HepG2 (cell line): ENCODE measurements at regions not wholly inside any gene's neighbourhood (a gene's known extent, or its start where the extent isn't known, plus 50 kb on each side); places are given as distances from the start of the nearest gene placed in this dataset.

ENCODE experiments used
- ATAC-seq: fragments of 200-7000 bp; cut with Tn5 transposase; 3 replicates; pipeline ENCODE4 v1.9.1; 2020; ENCODE audit warnings: mild to moderate bottlenecking, moderate library complexity
- BruUV-seq: library from RNA; stranded (reverse); fragments of 400-500 nt; replicated peaks from 2 replicates; lab custom pipeline; 2021; lab: Mats Ljungman, UMichigan
- CTCF ChIA-PET: fragments of 300-600 bp; formaldehyde crosslinking; extraction: SDS; loops from one replicate; lab custom pipeline; 2021; ENCODE audit warnings: low total read pairs, inconsistent platforms, low intra/inter-chr PET ratio; lab: Yijun Ruan, JAX
- POLR2A ChIA-PET: fragments of 350-600 bp; sonication (Branson Sonifier 250); formaldehyde crosslinking; loops from one replicate; lab custom pipeline; 2020; ENCODE audit warnings: antibody characterized with exemption, inconsistent platforms; lab: Yijun Ruan, JAX
- DNase-seq: peaks from one replicate; pipeline ENCODE4 v3.0.0-alpha.2; 2015; ENCODE audit warnings: low spot score
- FAIRE-seq: peaks from 3 replicates; lab custom pipeline; 2011; peaks lifted over from hg19 to GRCh38; lab: Jason Lieb, UNC
- H2AFZ ChIP-seq: one replicate; pipeline ENCODE4 v1.6.1; 2011; ENCODE audit warnings: low read length, inconsistent platforms
- H3K27ac ChIP-seq: fragments of 300-600 bp; 3 replicates; pipeline ENCODE4 v1.8.0; 2011; ENCODE audit warnings: mixed run types, mild to moderate bottlenecking, mixed read lengths, low read length, inconsistent platforms; ENCODE audit not compliant: insufficient read depth; ENCODE audit errors: extremely low read length
- H3K27me3 ChIP-seq, 2 experiments: fragments of 200-600 bp in 1 of 2; 2 replicates in 1 of 2; 3 replicates in 1 of 2; pipeline versions ENCODE4 v1.6.0 to v1.8.0; 2011; ENCODE audit warnings: low read length in 2 of 2, mild to moderate bottlenecking in 2 of 2, moderate library complexity in 2 of 2, inconsistent platforms in 1 of 2; ENCODE audit not compliant: insufficient read depth in 2 of 2, control insufficient read depth in 1 of 2
- H3K36me3 ChIP-seq, 2 experiments: fragments of 200-600 bp in 1 of 2; replicated peaks in 1 of 2; 2 replicates in 1 of 2; 3 replicates in 1 of 2; pipeline versions ENCODE4 v1.5.1 to v1.8.0; 2011; ENCODE audit warnings: low read length in 2 of 2, inconsistent platforms in 1 of 2; ENCODE audit not compliant: insufficient read depth in 2 of 2, control insufficient read depth in 1 of 2
- H3K4me1 ChIP-seq: 2 replicates; pipeline ENCODE4 v1.5.1; 2012; ENCODE audit warnings: low read length, inconsistent platforms; ENCODE audit not compliant: insufficient read depth
- H3K4me2 ChIP-seq: 2 replicates; pipeline ENCODE4 v1.6.0; 2011; ENCODE audit warnings: low read depth, low read length, inconsistent platforms
- H3K4me3 ChIP-seq, 3 experiments: fragments of 200-600 bp in 1 of 3; sonication (generic), shearing (Covaris generic) in 1 of 3; replicated peaks in 1 of 3; 2 replicates each; pipeline ENCODE4 v1.5.1; 2011 to 2016; ENCODE audit warnings: low read length in 3 of 3, inconsistent platforms in 2 of 3, low read depth in 2 of 3, mild to moderate bottlenecking in 2 of 3, control low read depth in 1 of 3, mixed read lengths in 1 of 3; ENCODE audit not compliant: insufficient read depth in 1 of 3
- H3K79me2 ChIP-seq: one replicate; pipeline ENCODE4 v1.6.1; 2011; ENCODE audit warnings: low read length, inconsistent platforms; ENCODE audit not compliant: insufficient read depth
- H3K9ac ChIP-seq: 2 replicates; pipeline ENCODE4 v1.6.0; 2011; ENCODE audit warnings: mild to moderate bottlenecking, low read depth, low read length, inconsistent platforms; ENCODE audit not compliant: insufficient read depth
- H3K9me3 ChIP-seq: 2 replicates; pipeline ENCODE4 v1.5.1; 2012; ENCODE audit warnings: mild to moderate bottlenecking, low read length
- H4K20me1 ChIP-seq: 2 replicates; pipeline ENCODE4 v1.6.0; 2011; ENCODE audit warnings: inconsistent platforms, mild to moderate bottlenecking, low read length, moderate library complexity; ENCODE audit not compliant: insufficient read depth
- ADNP ChIP-seq: sonication (generic); formaldehyde crosslinking; IDR thresholded peaks from 2 replicates; pipeline ENCODE4 v1.4.0; 2020; ENCODE audit warnings: missing genetic modification reagents
- CREM ChIP-seq, 2 experiments: sonication (generic) in 1 of 2; formaldehyde crosslinking in 1 of 2; IDR thresholded peaks; 2 replicates each; pipeline versions ENCODE4 v1.4.0 to v1.6.1; 2016 to 2020; ENCODE audit warnings: antibody characterized with exemption in 1 of 2, mild to moderate bottlenecking in 1 of 2, missing genetic modification reagents in 1 of 2
- HDAC2 ChIP-seq: sonication (generic); formaldehyde crosslinking; IDR thresholded peaks from 2 replicates; pipeline ENCODE4 v1.4.0; 2020; ENCODE audit warnings: missing genetic modification reagents
- HMG20A ChIP-seq: IDR thresholded peaks from 2 replicates; pipeline ENCODE4 v1.6.1; 2016; ENCODE audit warnings: borderline replicate concordance
- KDM3A ChIP-seq: IDR thresholded peaks from 2 replicates; pipeline ENCODE4 v1.6.1; 2018; ENCODE audit warnings: low read depth, missing compliant biosample characterization
- MYC ChIP-seq: sonication (generic); formaldehyde crosslinking; IDR thresholded peaks from 2 replicates; pipeline ENCODE4 v1.9.0; 2021; ENCODE audit warnings: missing genetic modification reagents, borderline replicate concordance
- NKX3-1 ChIP-seq: sonication (generic); formaldehyde crosslinking; IDR thresholded peaks from 2 replicates; pipeline ENCODE4 v1.5.0; 2020; ENCODE audit warnings: missing genetic modification reagents
- NR3C1 ChIP-seq: sonication (generic); formaldehyde crosslinking; IDR thresholded peaks from 2 replicates; pipeline ENCODE4 v1.4.0; 2020; ENCODE audit warnings: missing genetic modification reagents
- TBX2 ChIP-seq: sonication (generic); formaldehyde crosslinking; IDR thresholded peaks from 2 replicates; pipeline ENCODE4 v1.5.0; 2020; ENCODE audit warnings: missing genetic modification reagents, mild to moderate bottlenecking, borderline replicate concordance
- XBP1 ChIP-seq: sonication (generic); formaldehyde crosslinking; IDR thresholded peaks from 2 replicates; pipeline ENCODE4 v1.5.0; 2020; ENCODE audit warnings: missing genetic modification reagents
- ZNF281 ChIP-seq: sonication (generic); formaldehyde crosslinking; IDR thresholded peaks from 2 replicates; pipeline ENCODE4 v1.4.0; 2020; ENCODE audit warnings: missing genetic modification reagents, borderline replicate concordance
- ZNF615 ChIP-seq: sonication (generic); formaldehyde crosslinking; IDR thresholded peaks from 2 replicates; pipeline ENCODE4 v1.5.0; 2020; ENCODE audit warnings: mild to moderate bottlenecking, missing genetic modification reagents, borderline replicate concordance
- ZNF619 ChIP-seq: sonication (generic); formaldehyde crosslinking; IDR thresholded peaks from 2 replicates; pipeline ENCODE4 v1.4.0; 2020; ENCODE audit warnings: mild to moderate bottlenecking, missing genetic modification reagents
- ZNF781 ChIP-seq: sonication (generic); formaldehyde crosslinking; IDR thresholded peaks from 2 replicates; pipeline ENCODE4 v1.5.1; 2020; ENCODE audit warnings: borderline replicate concordance, mild to moderate bottlenecking, missing genetic modification reagents; ENCODE audit errors: not compliant biosample characterization
- ZSCAN22 ChIP-seq: sonication (generic); formaldehyde crosslinking; IDR thresholded peaks from 2 replicates; pipeline ENCODE4 v1.4.0; 2020; ENCODE audit warnings: mild to moderate bottlenecking, missing genetic modification reagents
- WGBS: methylation state at CpG from one replicate; pipeline ENCODE4 v1.1.6; 2017; ENCODE audit warnings: low lambda C conversion rate; 5-methylcytosine and 5-hydroxymethylcytosine counted together
- in situ Hi-C: cut with HindIII; loops from 2 replicates; pipeline ENCODE4 v1.10.0; 2017; ENCODE audit warnings: low pct_unique_long_range_greater_than_20kb; ENCODE audit not compliant: extremely low pct_ligation_motif_present
- intact Hi-C: fragments of 100-400 bp; cut with micrococcal nuclease; formaldehyde crosslinking; loops from one replicate; pipeline ENCODE4 v1.10.0; 2022; ENCODE audit not compliant: unreplicated experiment

DNA sequence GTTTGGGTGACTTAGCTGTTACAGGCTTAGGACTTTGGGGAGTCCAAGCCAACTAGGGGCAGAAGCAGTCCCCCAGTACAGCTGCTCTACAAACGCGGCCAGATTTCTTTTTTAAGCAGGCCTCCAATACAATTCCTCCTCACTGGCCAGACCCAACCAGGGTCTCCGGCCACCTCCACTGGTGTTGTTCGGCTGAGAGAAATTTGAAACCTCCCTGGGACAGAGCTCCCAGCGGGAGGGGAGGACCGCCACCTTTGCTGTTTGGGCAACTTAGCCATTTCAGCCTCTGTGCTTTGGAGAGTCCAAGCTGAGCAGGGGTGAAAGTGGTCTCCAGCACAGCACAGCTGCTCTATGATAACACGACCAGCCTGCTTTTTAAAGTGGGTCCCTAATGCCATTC is 59.4 kb upstream of the KHDRBS2 start:
- no TSS peak for BruUV-seq
- CTCF ChIA-PET = no interaction called here
- Histone ChIP-seq H3K4me2 (no peak overlapping the region), H4K20me1 (no peaks in the 10 kb centered on the region), H3K36me3 (no peaks in the 10 kb centered on the region), H3K27me3 (no peaks in the 10 kb centered on the region), H3K9ac (no peak overlapping the region), H3K4me3 (no peak overlapping the region), H3K79me2 (no peaks in the 10 kb centered on the region), H3K27ac (no peak overlapping the region), H2AFZ (no peak overlapping the region), H3K9me3 (no peaks in the 10 kb centered on the region), H3K4me1 (no peaks in the 10 kb centered on the region)
- no peak for FAIRE-seq
- DNase-seq = no peak
- no peak for TF ChIP-seq HDAC2
- no peak for TF ChIP-seq ZNF281
- no peak for TF ChIP-seq XBP1 (CRISPR knock-in tag)
- TF ChIP-seq KDM3A (CRISPR knock-in tag) = no peak
- TF ChIP-seq ZNF615 (CRISPR knock-in tag) = no peak
- TF ChIP-seq HMG20A (CRISPR knock-in tag) = no peak
- no peak for TF ChIP-seq CREM (IDR thresholded peaks at IDR 0.05)
- no peak for TF ChIP-seq CREM (CRISPR knock-in tag; IDR thresholded peaks at IDR 0.05)
- TF ChIP-seq NR3C1 (CRISPR knock-in tag) = no peak
- TF ChIP-seq ZNF619 (CRISPR knock-in tag) = no peak
- TF ChIP-seq TBX2 (CRISPR knock-in tag) = no peak
- no peak for TF ChIP-seq NKX3-1 (CRISPR knock-in tag)
- no peak for TF ChIP-seq ZNF781
- TF ChIP-seq ZSCAN22 (CRISPR knock-in tag) = no peak
- TF ChIP-seq MYC (CRISPR knock-in tag) = no peak
- no peak for TF ChIP-seq ADNP (CRISPR knock-in tag)
- intact Hi-C loops = no loop called here
- 5% methylated on average over 4 of the region's 7 CpGs for WGBS
- no peak for ATAC-seq
- in situ Hi-C loops = no loop called here
- POLR2A ChIA-PET = no interaction called here
